DND-41 (cell line): ENCODE measurements at regions not wholly inside any gene's neighbourhood (a gene's known extent, or its start where the extent isn't known, plus 50 kb on each side); places are given as distances from the start of the nearest gene placed in this dataset.

Experiments
- CTCF ChIP-seq: IDR thresholded peaks from 2 replicates; pipeline ENCODE4 v1.5.1; 2012; ENCODE audit warnings: borderline replicate concordance, low read length, moderate library complexity, mild to moderate bottlenecking; ENCODE audit not compliant: poor library complexity, severe bottlenecking; ENCODE audit errors: extremely low read depth
- EZH2 ChIP-seq: IDR thresholded peaks from 3 replicates; pipeline ENCODE4 v1.6.1; 2012; ENCODE audit warnings: borderline replicate concordance, low read depth, mild to moderate bottlenecking, moderate library complexity, low read length, inconsistent platforms; ENCODE audit not compliant: severe bottlenecking

- TF ChIP-seq CTCF (no peak), EZH2 (no peak)
Measured at GRCh38 chr12:105713606-105714305, 383.3 kb downstream of the C12orf75 start.
